A673 (cell line): ENCODE measurements at regions not wholly inside any gene's neighbourhood (a gene's known extent, or its start where the extent isn't known, plus 50 kb on each side); places are given as distances from the start of the nearest gene placed in this dataset.
A peak's percentile ranks its signal among the peaks of the same experiment; 100 is the strongest.

Experiments
- BruUV-seq: library from RNA; stranded (reverse); fragments of 400-500 nt; replicated peaks from 2 replicates; lab custom pipeline; 2021; lab: Mats Ljungman, UMichigan
- CTCF ChIA-PET: fragments of 300-600 bp; sonication (Branson Sonifier 250); formaldehyde crosslinking; loops from one replicate; lab custom pipeline; 2022; ENCODE audit warnings: antibody characterized with exemption; lab: Charles Lee
- POLR2A ChIA-PET: fragments of 300-600 bp; sonication (Branson Sonifier 250); formaldehyde crosslinking; loops from one replicate; lab custom pipeline; 2022; ENCODE audit warnings: antibody characterized with exemption; ENCODE audit not compliant: low non-redundant PET; lab: Charles Lee
- DNase-seq: peaks from one replicate; pipeline ENCODE4 v3.0.0-alpha.2; 2015; ENCODE audit warnings: low spot score
- H3K27ac ChIP-seq: fragments of 200-600 bp; sonication (generic); 2 replicates; pipeline ENCODE4 v1.5.1; 2016; ENCODE audit warnings: mixed run types, low read depth, mild to moderate bottlenecking, mixed read lengths, antibody characterized with exemption, low read length; ENCODE audit not compliant: poor library complexity, severe bottlenecking
- H3K27me3 ChIP-seq: fragments of 200-600 bp; sonication (generic); replicated peaks from 2 replicates; pipeline ENCODE4 v1.6.1; 2017; ENCODE audit warnings: mixed run types, low read depth, mild to moderate bottlenecking, mixed read lengths, antibody characterized with exemption, low read length; ENCODE audit not compliant: insufficient read depth, poor library complexity
- H3K36me3 ChIP-seq: fragments of 200-600 bp; sonication (generic); 2 replicates; pipeline ENCODE4 v1.6.1; 2016; ENCODE audit warnings: mixed run types, mild to moderate bottlenecking, mixed read lengths, antibody characterized with exemption, low read length; ENCODE audit not compliant: insufficient read depth, poor library complexity, severe bottlenecking
- H3K4me1 ChIP-seq: fragments of 200-600 bp; sonication (generic); 2 replicates; pipeline ENCODE4 v1.6.1; 2017; ENCODE audit warnings: mixed run types, mild to moderate bottlenecking, mixed read lengths, antibody characterized with exemption, low read length; ENCODE audit not compliant: insufficient read depth, poor library complexity, severe bottlenecking
- H3K4me3 ChIP-seq: fragments of 200-600 bp; sonication (generic); 2 replicates; pipeline ENCODE4 v1.5.1; 2016; ENCODE audit warnings: low read depth, mixed run types, mild to moderate bottlenecking, mixed read lengths, low read length; ENCODE audit not compliant: poor library complexity, severe bottlenecking
- H3K9me3 ChIP-seq: fragments of 200-600 bp; sonication (generic); 2 replicates; pipeline ENCODE4 v1.6.1; 2016; ENCODE audit warnings: mixed run types, low read depth, mild to moderate bottlenecking, mixed read lengths, antibody characterized with exemption, low read length; ENCODE audit not compliant: poor library complexity, severe bottlenecking
- CTCF ChIP-seq: fragments of 300-800, 200-600 bp; sonication (generic); conservative IDR thresholded peaks from 2 replicates; pipeline ENCODE4 v1.5.1; 2017; ENCODE audit warnings: low read depth, mild to moderate bottlenecking, antibody characterized with exemption, low read length, moderate library complexity, mixed read lengths
- EZH2 ChIP-seq: fragments of 200-600 bp; sonication (generic); IDR thresholded peaks from 2 replicates; pipeline ENCODE4 v1.6.1; 2017; ENCODE audit warnings: borderline replicate concordance, low read depth, mild to moderate bottlenecking, mixed read lengths, antibody characterized with exemption, low read length; ENCODE audit not compliant: poor library complexity, severe bottlenecking
- intact Hi-C: fragments of 100-400 bp; cut with micrococcal nuclease; formaldehyde crosslinking; loops from one replicate; pipeline ENCODE4 v1.10.0; 2022; ENCODE audit not compliant: unreplicated experiment

DNA sequence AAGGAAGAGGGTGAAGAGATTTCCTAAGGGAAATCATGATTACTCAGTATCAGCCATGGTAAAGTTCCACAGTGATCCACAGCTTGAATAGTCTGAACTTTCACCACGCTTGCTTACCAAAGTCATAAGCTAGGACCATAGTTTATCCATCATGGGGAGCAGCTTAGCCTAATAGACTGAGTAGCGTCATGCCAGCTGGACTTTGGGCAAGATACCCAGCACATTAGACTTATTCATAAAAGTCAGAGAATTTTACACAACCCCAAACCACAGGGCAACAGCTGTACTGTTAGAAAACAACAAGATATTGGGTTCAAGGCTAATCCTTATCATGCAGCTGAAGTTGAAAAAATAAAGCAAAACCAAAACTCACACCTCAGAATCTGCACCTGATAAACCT is 491.0 kb downstream of the XPNPEP1 start:
- DNase-seq = no peak
- ChIA-PET CTCF (no interaction called here), POLR2A (no interaction called here)
- TF ChIP-seq EZH2 = no peak
- no peak for TF ChIP-seq CTCF
- Histone ChIP-seq H3K27me3 (no peaks in the 10 kb centered on the region), H3K4me1 (peaks cover 42% of the 10 kb centered on the region), H3K9me3 (no peaks in the 10 kb centered on the region), H3K27ac (no peak overlapping the region), H3K4me3 (no peak overlapping the region), H3K36me3 (no peaks in the 10 kb centered on the region)
- intact Hi-C loops = no loop called here
- no TSS peak for BruUV-seq

GRCh38 chr10:109430799-109431198 is 492.5 kb downstream of the XPNPEP1 start:
- peaks cover 56% of the 10 kb centered on the region for H3K4me1 ChIP-seq
- no peak for TF ChIP-seq EZH2
- TF ChIP-seq CTCF = no peak
- intact Hi-C loops = no loop called here
- no peak overlapping the region for H3K27ac ChIP-seq
- no TSS peak for BruUV-seq
- ChIA-PET CTCF (no interaction called here), POLR2A (interaction anchor here (0.7 kb wide), 1 partner anchor 228 kb away, joined by 3 read pairs; no protein-coding TSS in a partner anchor)
- no peaks in the 10 kb centered on the region for H3K9me3 ChIP-seq
- no peak for DNase-seq
- no peak overlapping the region for H3K4me3 ChIP-seq
- no peaks in the 10 kb centered on the region for H3K27me3 ChIP-seq
- H3K36me3 ChIP-seq = no peaks in the 10 kb centered on the region

DNA sequence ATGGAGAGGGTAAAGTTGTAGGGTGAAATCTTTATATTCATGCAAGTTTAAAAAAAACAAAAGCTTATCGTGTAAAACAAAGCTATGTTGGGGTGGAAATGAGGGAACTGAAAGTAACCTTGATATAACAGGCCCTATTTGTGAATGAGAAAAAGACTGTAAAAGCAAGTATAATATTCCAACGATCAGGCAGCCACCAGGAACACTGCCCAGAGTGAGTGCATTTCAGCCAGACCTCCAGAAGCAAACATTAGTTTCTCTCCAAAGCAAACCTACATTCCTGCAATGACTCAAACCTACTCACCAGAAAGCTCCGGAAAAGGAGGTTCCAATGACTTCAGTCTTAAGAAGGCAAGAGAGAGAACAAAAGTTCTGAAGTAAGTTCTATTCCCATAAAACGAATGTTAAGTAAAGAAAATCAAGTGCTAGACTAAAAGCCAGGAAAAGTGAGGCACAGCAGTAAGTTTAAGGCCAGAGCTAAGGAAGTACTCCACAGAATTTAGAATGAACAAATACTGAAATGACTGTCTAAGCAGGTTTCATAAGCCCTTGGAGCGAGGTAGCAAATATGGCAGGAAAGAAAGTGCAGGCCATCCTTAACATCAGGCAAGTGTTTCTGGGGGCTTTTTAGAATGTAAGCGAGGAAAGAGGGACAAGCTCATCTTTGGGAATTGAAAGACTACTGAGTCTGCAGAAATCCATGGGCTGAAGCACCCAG is 493.1 kb downstream of the XPNPEP1 start:
- H3K27ac ChIP-seq = peak overlapping the region; percentile 7
- CTCF ChIA-PET = no interaction called here
- no peaks in the 10 kb centered on the region for H3K9me3 ChIP-seq
- TF ChIP-seq EZH2 = no peak
- no peak for TF ChIP-seq CTCF
- peaks cover 62% of the 10 kb centered on the region for H3K4me1 ChIP-seq
- intact Hi-C loops = no loop called here
- no peaks in the 10 kb centered on the region for H3K36me3 ChIP-seq
- POLR2A ChIA-PET = interaction anchor here (0.7 kb wide), 1 partner anchor 229 kb away, joined by 3 read pairs; no protein-coding TSS in a partner anchor
- no peaks in the 10 kb centered on the region for H3K27me3 ChIP-seq
- H3K4me3 ChIP-seq = no peak overlapping the region
- BruUV-seq = no TSS peak
- DNase-seq = no peak
